Activated T-helper 17 cell treated with anti-CD3 and anti-CD28 coated beads, Interleukin-2, amount 50 U/mL, for 72 hours (primary cell): ENCODE measurements at regions not wholly inside any gene's neighbourhood (a gene's known extent, or its start where the extent isn't known, plus 50 kb on each side); places are given as distances from the start of the nearest gene placed in this dataset.
"Not testable (repeated sequence)": the region's sequence is repeated elsewhere in the genome, so short reads cannot be mapped to it uniquely, and the experiment has no call there.

Experiments used
- ATAC-seq: fragments of 150-1000 bp; cut with Tn5 transposase; replicated peaks from 2 replicates; pipeline ENCODE4 v1.10.0; 2021; ENCODE audit warnings: mild to moderate bottlenecking, moderate library complexity
- H3K27ac Mint-ChIP-seq: one replicate; pipeline ENCODE4 v1.8.0; 2022; ENCODE audit warnings: mixed read lengths
- H3K27me3 Mint-ChIP-seq: one replicate; pipeline ENCODE4 v1.8.0; 2022; ENCODE audit warnings: mixed read lengths
- H3K36me3 Mint-ChIP-seq: one replicate; pipeline ENCODE4 v1.8.0; 2022; ENCODE audit warnings: low read depth, mild to moderate bottlenecking, mixed read lengths
- H3K4me1 Mint-ChIP-seq: one replicate; pipeline ENCODE4 v1.8.0; 2022; ENCODE audit warnings: mixed read lengths
- H3K4me3 Mint-ChIP-seq: one replicate; pipeline ENCODE4 v1.8.0; 2022; ENCODE audit warnings: mild to moderate bottlenecking, mixed read lengths
- H3K9me3 Mint-ChIP-seq: one replicate; pipeline ENCODE4 v1.8.0; 2022; ENCODE audit warnings: mixed read lengths

DNA sequence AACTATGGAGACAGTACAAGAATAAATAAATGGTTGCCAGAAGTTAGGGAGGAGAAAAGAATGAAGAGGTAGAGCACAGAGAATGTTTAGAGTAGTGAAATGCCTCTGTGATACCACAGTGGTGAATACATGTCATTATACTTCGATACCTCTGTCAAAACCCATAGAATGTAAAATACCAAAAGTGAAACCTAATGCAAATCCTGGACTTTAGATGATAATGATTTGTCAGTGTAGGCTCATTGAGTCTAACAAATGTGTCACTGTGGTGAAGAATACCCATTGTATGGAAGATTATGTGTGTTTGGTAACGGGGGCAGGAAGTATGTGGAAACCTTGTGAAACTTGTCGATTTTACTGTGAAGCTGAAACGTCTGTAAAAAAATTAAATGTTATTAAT, 1106.5 kb upstream of the TMPRSS15 start:
- no peak overlapping the region for H3K4me3 Mint-ChIP-seq

DNA sequence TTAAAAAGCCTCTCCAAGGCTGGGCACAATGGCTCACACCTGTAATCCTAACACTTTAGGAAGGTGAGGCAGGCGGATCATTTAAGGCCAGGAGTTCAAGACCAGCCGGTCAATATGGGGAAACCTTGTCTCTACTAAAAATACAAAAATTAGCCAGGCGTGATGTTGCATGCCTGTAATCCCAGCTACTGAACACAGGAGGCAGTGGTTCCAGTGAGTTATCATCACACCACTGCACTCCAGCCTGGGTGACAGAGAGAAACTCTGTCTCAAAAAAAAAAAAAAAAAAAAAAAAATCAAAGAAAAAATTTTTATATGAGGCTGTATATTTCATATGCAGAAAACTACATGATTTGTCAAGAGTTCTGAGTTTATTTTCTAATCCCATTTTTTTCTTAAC, 1107.1 kb upstream of the TMPRSS15 start:
- Mint-ChIP-seq H3K4me1 (no peaks in the 10 kb centered on the region), H3K27ac (no peak overlapping the region), H3K9me3 (peaks cover 20% of the 10 kb centered on the region), H3K4me3 (no peak overlapping the region), H3K36me3 (no peaks in the 10 kb centered on the region), H3K27me3 (no peaks in the 10 kb centered on the region)
- no peak for ATAC-seq

More for the DNA sequence above, 1106.5 kb upstream of the TMPRSS15 start:
- Mint-ChIP-seq H3K36me3 (no peaks in the 10 kb centered on the region), H3K27me3 (no peaks in the 10 kb centered on the region), H3K27ac (no peak overlapping the region), H3K9me3 (peaks cover 20% of the 10 kb centered on the region), H3K4me1 (no peaks in the 10 kb centered on the region)
- no peak for ATAC-seq

DNA sequence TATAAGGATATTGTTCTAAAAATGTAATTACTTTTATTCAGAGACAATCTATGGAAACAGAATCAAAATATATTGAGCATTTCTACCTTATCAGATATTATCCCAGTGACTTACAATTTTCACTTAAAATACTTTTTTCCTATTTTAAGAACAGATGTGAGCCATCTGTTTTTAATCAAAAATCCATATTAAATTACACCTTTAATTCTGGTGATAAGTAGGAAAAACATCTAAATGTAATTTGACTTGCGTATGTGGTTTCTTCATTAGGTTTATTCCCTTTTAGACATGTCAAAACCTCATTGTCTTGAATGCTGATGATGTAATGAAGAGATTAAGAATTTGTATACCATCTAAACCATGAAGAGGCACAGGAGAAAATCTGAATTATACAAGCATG, 1118.8 kb upstream of the TMPRSS15 start:
- Mint-ChIP-seq H3K27me3 (no peaks in the 10 kb centered on the region), H3K36me3 (no peaks in the 10 kb centered on the region), H3K27ac (no peak overlapping the region), H3K4me3 (no peak overlapping the region), H3K9me3 (peaks cover 21% of the 10 kb centered on the region), H3K4me1 (no peaks in the 10 kb centered on the region)
- no peak for ATAC-seq

DNA sequence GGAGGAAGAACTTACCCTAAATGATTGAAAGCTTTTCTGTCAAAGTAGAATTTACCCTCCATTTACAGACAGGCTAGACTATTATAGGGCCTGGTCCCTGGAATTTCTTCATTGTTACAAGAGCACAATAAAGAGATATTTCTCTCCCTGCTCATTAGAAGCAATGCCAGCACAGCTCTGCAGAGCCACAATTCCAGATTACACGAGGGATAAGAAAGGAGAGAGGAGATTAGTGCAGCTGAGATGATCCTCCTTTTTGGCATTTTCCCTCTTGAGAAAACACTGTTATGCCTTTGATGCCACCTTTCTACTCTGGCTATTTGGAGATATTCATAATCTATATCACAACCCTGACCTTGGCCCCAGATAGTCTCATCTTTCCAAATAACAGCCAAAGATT, 1119.5 kb upstream of the TMPRSS15 start:
- H3K36me3 Mint-ChIP-seq: no peaks in the 10 kb centered on the region
- no peaks in the 10 kb centered on the region for H3K4me1 Mint-ChIP-seq
- no peaks in the 10 kb centered on the region for H3K27me3 Mint-ChIP-seq
- no peak overlapping the region for H3K27ac Mint-ChIP-seq
- H3K4me3 Mint-ChIP-seq: no peak overlapping the region
- H3K9me3 Mint-ChIP-seq: peaks cover 21% of the 10 kb centered on the region
- ATAC-seq: no peak

DNA sequence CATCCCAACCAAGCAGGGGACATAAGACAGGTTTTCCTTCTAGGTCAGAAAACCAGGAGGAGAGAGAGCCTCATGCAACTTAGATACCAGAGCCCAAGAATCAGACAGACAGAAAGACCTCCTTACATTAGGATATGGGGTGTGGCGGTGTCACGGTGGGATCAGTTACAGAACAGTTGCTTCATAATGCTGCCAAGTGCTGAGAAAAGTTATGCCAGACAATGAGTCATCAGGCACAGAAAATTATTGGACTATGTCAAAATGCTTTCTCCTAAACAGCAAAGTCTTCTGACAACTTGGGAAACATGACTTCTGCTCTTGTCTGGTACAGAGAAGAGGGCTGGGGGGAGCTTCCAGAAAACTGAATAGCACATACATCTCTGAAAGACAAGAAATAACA, 1120.2 kb upstream of the TMPRSS15 start:
- no peak overlapping the region for H3K4me3 Mint-ChIP-seq
- H3K4me1 Mint-ChIP-seq: no peaks in the 10 kb centered on the region
- H3K27ac Mint-ChIP-seq: no peak overlapping the region
- H3K9me3 Mint-ChIP-seq: peaks cover 17% of the 10 kb centered on the region
- no peak for ATAC-seq
- H3K27me3 Mint-ChIP-seq: no peaks in the 10 kb centered on the region
- H3K36me3 Mint-ChIP-seq: no peaks in the 10 kb centered on the region

DNA sequence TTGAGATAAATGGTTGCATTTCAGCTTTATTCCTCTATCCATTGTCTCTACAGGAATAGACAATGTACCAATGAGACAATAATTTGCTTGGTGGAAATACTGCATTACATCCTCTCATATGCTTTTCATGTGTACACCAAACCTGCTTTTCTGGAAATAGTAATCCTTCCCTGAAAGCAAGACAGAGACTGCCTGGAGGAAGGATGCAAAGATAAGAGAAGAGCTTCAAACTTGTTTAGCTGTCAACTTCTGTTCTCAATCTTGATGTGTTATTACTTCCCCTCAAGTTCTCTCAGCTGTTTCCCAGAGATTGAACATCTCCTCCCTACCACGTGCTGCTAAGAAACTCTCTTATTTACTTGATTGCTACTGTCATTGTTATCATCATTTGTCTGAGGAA, 1125.4 kb upstream of the TMPRSS15 start:
- Mint-ChIP-seq H3K9me3 (peaks cover 16% of the 10 kb centered on the region), H3K4me1 (no peaks in the 10 kb centered on the region), H3K27ac (no peak overlapping the region), H3K27me3 (no peaks in the 10 kb centered on the region), H3K4me3 (no peak overlapping the region), H3K36me3 (no peaks in the 10 kb centered on the region)
- ATAC-seq: no peak

DNA sequence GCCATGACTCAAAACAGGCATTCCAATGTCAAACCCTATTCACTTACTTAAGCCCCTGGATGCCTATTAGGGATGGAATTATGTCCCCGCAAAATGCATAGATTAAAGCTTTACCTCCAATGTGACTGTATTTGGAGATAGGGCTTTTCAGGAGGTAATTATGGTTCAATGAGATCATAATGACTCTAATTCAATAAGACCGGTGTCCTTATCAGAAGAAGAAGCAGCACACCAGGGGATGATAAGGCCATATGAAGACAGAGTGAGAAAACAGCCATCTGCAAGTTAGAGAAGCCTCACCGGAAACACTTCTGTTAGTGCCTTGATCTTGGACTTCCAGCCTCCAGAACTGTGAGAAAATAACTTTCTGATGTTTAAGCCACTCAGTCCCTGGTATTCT, 1131.8 kb upstream of the TMPRSS15 start:
- no peak for ATAC-seq
- Mint-ChIP-seq H3K27me3 (no peaks in the 10 kb centered on the region), H3K27ac (no peak overlapping the region), H3K4me1 (no peaks in the 10 kb centered on the region), H3K9me3 (peaks cover 7% of the 10 kb centered on the region), H3K36me3 (no peaks in the 10 kb centered on the region), H3K4me3 (no peak overlapping the region)

DNA sequence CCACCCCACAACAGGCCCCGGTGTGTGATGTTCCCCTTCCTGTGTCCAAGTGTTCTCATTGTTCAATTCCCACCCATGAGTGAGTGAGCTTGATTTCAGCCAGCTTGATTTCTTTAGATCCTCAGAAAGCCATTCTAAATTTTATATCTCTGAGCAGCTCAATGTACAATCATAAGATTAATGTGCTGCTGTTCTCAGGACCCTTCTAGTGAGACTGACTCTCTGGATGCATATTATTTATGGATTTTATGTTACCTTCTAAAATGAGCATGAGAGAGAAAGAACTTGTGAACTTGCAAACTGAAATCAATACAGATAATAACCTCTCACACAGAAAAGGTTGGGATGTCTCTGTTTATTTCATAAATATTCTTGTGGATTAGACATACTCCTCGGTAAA, 1133.5 kb upstream of the TMPRSS15 start:
- H3K27me3 Mint-ChIP-seq: no peaks in the 10 kb centered on the region
- H3K4me1 Mint-ChIP-seq: no peaks in the 10 kb centered on the region
- no peak overlapping the region for H3K27ac Mint-ChIP-seq
- no peak overlapping the region for H3K4me3 Mint-ChIP-seq
- no peak for ATAC-seq
- H3K9me3 Mint-ChIP-seq: peaks cover 4% of the 10 kb centered on the region
- H3K36me3 Mint-ChIP-seq: no peaks in the 10 kb centered on the region

DNA sequence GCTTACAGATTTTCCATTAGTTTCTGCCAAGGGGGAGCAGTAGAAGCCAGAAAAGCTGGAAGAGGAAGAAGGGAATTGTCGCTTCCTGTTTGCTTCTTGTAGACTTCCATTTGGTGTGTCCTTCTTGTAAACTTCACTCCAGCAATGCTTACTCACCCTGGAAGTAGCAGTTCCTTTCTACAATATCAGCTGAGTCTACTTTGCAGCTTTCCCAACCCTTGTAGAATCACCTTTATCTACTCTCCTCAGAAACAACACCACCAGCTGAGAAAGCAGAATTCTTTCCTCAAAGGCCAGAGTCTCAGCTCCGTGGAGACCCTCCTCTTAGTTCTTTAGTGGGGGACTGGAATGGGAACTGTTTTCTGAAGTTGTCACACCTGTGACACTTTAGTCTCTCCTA, 1136.7 kb upstream of the TMPRSS15 start:
- Mint-ChIP-seq H3K4me1 (no peaks in the 10 kb centered on the region), H3K27ac (no peak overlapping the region), H3K27me3 (no peaks in the 10 kb centered on the region), H3K9me3 (peaks cover 10% of the 10 kb centered on the region), H3K36me3 (no peaks in the 10 kb centered on the region), H3K4me3 (no peak overlapping the region)
- no peak for ATAC-seq

DNA sequence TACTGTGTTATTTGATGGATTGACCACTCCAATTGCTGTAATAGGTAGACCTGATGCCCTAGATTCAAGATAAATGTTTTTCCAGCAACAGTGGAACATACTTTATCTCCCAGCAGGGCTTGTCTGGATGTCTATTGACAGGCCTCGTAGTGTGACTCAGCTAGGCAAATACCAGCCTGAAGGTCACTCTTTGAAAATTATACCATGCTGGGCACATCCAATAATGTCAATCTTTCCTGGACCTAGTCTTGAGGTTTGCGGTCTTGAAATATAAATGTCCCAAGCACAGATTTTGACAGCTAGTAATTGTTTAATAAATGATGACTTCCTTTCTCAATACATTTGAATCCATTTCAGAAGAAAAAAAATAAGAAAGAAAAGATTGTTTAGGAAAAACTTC, 1138.0 kb upstream of the TMPRSS15 start:
- Mint-ChIP-seq H3K36me3 (no peaks in the 10 kb centered on the region), H3K27ac (no peak overlapping the region), H3K9me3 (peaks cover 14% of the 10 kb centered on the region), H3K27me3 (no peaks in the 10 kb centered on the region), H3K4me3 (no peak overlapping the region), H3K4me1 (no peaks in the 10 kb centered on the region)
- no peak for ATAC-seq

DNA sequence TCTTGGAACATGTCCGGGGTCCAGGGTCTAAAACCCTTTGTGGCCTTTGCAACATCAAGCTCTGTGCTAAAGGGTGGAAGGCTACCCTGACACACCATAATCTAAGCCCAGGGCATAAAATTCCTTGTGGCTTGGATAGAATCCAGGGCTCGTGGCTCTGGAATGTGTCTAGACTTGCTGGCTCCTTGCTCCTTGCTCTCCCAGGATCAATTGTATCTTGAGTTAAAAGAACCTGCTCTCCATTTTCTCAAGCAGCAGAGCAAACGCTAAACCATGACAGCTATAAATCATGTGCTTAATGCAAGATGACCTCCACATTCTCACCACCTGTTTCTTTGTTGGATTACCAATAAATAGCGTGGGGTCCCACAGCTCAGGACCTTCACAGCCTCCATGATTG, 1140.9 kb upstream of the TMPRSS15 start:
- H3K4me3 Mint-ChIP-seq, H3K4me1 Mint-ChIP-seq, H3K36me3 Mint-ChIP-seq, H3K27me3 Mint-ChIP-seq, H3K27ac Mint-ChIP-seq, ATAC-seq: not testable (repeated sequence)
- H3K9me3 Mint-ChIP-seq: peaks cover 26% of the 10 kb centered on the region

DNA sequence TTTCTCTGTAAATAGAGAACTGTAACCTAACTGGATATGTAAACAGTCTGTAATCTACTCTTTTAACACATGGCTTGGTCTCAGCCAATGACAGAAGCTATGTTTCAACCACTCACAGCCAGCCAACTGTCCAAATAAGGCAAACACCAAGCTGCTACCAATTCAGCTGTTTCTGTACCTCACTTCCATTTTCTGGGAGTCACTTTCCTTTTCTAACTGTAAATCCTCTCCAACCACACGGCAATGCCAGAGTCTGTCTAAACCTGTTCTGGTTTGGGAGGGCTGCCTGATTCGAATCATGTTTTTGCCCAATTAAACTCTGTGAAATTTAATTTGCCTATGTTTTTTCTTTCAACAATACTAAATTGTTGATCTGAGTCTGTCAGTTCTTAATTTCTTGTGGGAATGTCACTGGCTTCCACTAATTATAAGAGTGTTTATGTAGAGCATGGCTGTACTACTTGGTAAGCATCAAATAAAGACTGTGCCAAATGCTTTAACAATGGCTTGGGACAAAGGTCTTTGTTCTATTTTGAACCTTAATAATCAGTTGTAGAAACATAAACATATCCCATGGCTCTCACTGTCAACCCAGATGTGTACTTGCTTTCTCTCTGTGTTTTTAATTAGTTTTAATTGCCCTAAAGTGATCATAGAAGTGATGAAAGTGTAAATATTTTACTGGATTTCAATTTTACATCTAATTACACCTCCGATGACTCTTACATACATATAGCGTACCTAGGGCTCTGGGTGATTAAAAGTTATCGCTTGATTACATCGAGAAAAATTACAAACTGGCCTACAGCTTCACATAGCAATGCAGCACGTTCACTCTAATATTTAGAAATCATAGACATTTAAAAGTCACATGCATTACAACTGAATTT, 1144.6 kb upstream of the TMPRSS15 start:
- Mint-ChIP-seq H3K36me3 (no peaks in the 10 kb centered on the region), H3K27ac (no peak overlapping the region), H3K4me3 (no peak overlapping the region), H3K4me1 (no peaks in the 10 kb centered on the region), H3K9me3 (peaks cover 27% of the 10 kb centered on the region), H3K27me3 (no peaks in the 10 kb centered on the region)
- ATAC-seq: no peak

DNA sequence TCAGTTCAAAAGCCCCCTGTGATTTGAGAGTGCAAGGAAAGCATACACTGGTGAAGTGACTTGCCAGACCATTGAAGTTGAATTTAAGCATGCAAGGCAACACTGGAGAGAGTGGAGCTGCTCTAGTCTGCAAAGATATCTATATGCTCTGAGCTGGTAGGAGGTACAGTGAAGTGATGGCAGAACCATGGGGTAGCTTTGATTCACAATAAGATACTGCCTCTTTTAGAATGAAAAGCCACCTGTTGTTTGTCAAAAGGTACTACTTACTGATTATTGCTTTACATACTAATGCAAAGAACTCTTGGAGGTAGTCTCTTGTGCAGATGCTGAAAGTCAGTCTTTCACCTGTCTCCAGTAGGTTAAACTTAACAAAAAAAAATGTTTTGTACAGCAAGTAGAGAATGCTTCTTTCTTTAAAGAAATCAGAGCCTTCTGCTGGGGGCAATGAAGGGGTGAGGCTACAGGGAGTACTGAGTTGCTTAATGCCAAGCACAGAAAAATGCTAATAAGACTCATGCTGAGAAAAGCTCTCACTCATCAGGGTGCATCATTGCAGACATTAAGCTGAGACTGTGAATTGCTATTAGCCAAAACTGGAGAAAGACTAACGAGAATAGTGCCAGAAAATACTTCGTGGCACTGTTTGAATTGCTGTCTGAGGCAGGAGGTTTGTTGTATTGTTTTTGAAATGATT, 1150.5 kb upstream of the TMPRSS15 start:
- Mint-ChIP-seq H3K27ac (no peak overlapping the region), H3K4me3 (no peak overlapping the region), H3K9me3 (peaks cover 12% of the 10 kb centered on the region), H3K27me3 (no peaks in the 10 kb centered on the region), H3K36me3 (no peaks in the 10 kb centered on the region), H3K4me1 (no peaks in the 10 kb centered on the region)
- ATAC-seq: no peak

DNA sequence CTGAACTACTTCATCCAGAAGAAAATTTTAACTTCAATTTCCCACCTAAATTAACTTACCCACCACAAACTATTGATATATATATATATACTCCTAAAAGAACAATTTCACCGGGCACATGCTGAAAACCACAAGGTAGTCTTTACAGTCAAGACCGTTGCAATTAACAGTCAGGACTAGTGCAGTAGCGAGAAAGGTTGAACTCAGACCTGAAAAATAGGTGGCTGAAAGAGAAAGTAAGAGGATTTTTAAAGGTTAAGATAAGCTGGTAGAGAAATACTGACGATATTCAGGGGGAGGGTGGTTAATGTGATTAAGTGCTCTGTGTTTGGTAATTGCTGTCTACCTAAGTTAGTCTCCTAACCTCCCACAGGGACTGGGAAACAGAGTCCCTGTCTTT, 1153.5 kb upstream of the TMPRSS15 start:
- Mint-ChIP-seq H3K9me3 (peaks cover 9% of the 10 kb centered on the region), H3K36me3 (no peaks in the 10 kb centered on the region), H3K4me1 (no peaks in the 10 kb centered on the region), H3K4me3 (no peak overlapping the region), H3K27me3 (no peaks in the 10 kb centered on the region), H3K27ac (no peak overlapping the region)
- no peak for ATAC-seq

DNA sequence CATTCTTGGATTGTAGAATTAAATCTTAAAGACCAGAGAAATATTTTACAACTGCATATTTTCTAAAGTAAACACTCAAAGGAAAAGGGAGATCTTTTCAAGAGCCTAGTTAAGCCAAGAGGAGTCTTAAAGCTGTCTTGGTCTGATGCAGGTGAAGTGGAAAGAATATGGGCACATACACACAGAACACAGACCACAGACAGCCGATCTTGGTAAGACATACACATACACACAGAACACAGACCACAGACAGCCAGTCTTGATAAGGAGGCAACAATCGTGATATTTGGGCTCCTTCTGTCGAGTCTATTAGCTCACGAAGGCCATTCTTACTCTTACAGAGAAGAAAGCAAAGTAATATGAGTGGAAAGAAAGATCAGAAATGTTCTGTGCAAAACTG, 1153.9 kb upstream of the TMPRSS15 start:
- H3K4me1 Mint-ChIP-seq: no peaks in the 10 kb centered on the region

More for the DNA sequence above, 1153.9 kb upstream of the TMPRSS15 start:
- Mint-ChIP-seq H3K4me3 (no peak overlapping the region), H3K27me3 (no peaks in the 10 kb centered on the region), H3K9me3 (peaks cover 8% of the 10 kb centered on the region), H3K27ac (no peak overlapping the region), H3K36me3 (no peaks in the 10 kb centered on the region)
- no peak for ATAC-seq
